WTC11 (cell line): ENCODE measurements at regions not wholly inside any gene's neighbourhood (a gene's known extent, or its start where the extent isn't known, plus 50 kb on each side); places are given as distances from the start of the nearest gene placed in this dataset.

Experiments
- ATAC-seq: fragments of 200-7000 bp; cut with Tn5 transposase; 2 replicates; pipeline ENCODE4 v1.10.0; 2021; ENCODE audit warnings: mild to moderate bottlenecking, moderate library complexity
- CTCF ChIA-PET: fragments of 300-600 bp; sonication (Branson Sonifier 250); formaldehyde crosslinking; loops from one replicate; lab custom pipeline; 2021; ENCODE audit warnings: antibody characterized with exemption; lab: Charles Lee
- POLR2A ChIA-PET: fragments of 350-600 bp; sonication (Branson Sonifier 250); formaldehyde crosslinking; loops from one replicate; lab custom pipeline; 2021; ENCODE audit warnings: antibody characterized with exemption; lab: Charles Lee
- DNase-seq: peaks from one replicate; pipeline ENCODE4 v3.0.0; 2021; ENCODE audit warnings: low spot score
- H3K27ac Mint-ChIP-seq: 2 replicates; pipeline ENCODE4 v1.8.0; 2021; ENCODE audit warnings: mixed read lengths
- H3K27me3 Mint-ChIP-seq: 2 replicates; pipeline ENCODE4 v1.8.0; 2021; ENCODE audit warnings: low read depth, mild to moderate bottlenecking, moderate library complexity, mixed read lengths
- H3K36me3 Mint-ChIP-seq: 2 replicates; pipeline ENCODE4 v1.8.0; 2021; ENCODE audit warnings: mixed read lengths
- H3K4me1 Mint-ChIP-seq: 2 replicates; pipeline ENCODE4 v1.8.0; 2022; ENCODE audit warnings: mixed read lengths
- H3K4me3 Mint-ChIP-seq: 2 replicates; pipeline ENCODE4 v1.8.0; 2021; ENCODE audit warnings: mild to moderate bottlenecking, moderate library complexity, mixed read lengths
- H3K9me3 Mint-ChIP-seq: 2 replicates; pipeline ENCODE4 v1.8.0; 2021; ENCODE audit warnings: mixed read lengths
- FOXJ3 ChIP-seq: sonication (generic); formaldehyde crosslinking; IDR thresholded peaks from 2 replicates; pipeline ENCODE4 v1.9.0; 2021; ENCODE audit warnings: missing genetic modification reagents, mild to moderate bottlenecking, borderline replicate concordance
- JAZF1 ChIP-seq: fragments of 250-450 bp; sonication (Bioruptor Pico); IDR thresholded peaks from 2 replicates; pipeline ENCODE4 v1.9.0; 2021; ENCODE audit warnings: moderate library complexity, mild to moderate bottlenecking, inconsistent platforms
- JUN ChIP-seq: sonication (generic); formaldehyde crosslinking; IDR thresholded peaks from 2 replicates; pipeline ENCODE4 v1.8.0; 2023; ENCODE audit warnings: mild to moderate bottlenecking, missing genetic modification reagents
- NR3C1 ChIP-seq: sonication (generic); formaldehyde crosslinking; conservative IDR thresholded peaks from 2 replicates; pipeline ENCODE4 v1.8.1; 2023; ENCODE audit warnings: low read depth, mild to moderate bottlenecking, missing genetic modification reagents
- SMAD4 ChIP-seq: sonication (generic); formaldehyde crosslinking; IDR thresholded peaks from 2 replicates; pipeline ENCODE4 v1.8.0; 2022; ENCODE audit warnings: mild to moderate bottlenecking, missing genetic modification reagents
- SOX15 ChIP-seq: fragments of 250-450 bp; sonication (Bioruptor Pico); IDR thresholded peaks from 2 replicates; pipeline ENCODE4 v1.9.0; 2021; ENCODE audit warnings: mild to moderate bottlenecking
- TEAD1 ChIP-seq: sonication (generic); formaldehyde crosslinking; IDR thresholded peaks from 2 replicates; pipeline ENCODE4 v1.8.0; 2022; ENCODE audit warnings: mild to moderate bottlenecking, missing genetic modification reagents
- TP53 ChIP-seq: sonication (generic); formaldehyde crosslinking; IDR thresholded peaks from 2 replicates; pipeline ENCODE4 v1.8.1; 2023; ENCODE audit warnings: mild to moderate bottlenecking, missing genetic modification reagents
- ZNF317 ChIP-seq: sonication (generic); formaldehyde crosslinking; IDR thresholded peaks from 2 replicates; pipeline ENCODE4 v1.8.1; 2023; ENCODE audit warnings: low read depth, mild to moderate bottlenecking, moderate library complexity, missing genetic modification reagents, borderline replicate concordance
- ZNF396 ChIP-seq: fragments of 250-450 bp; sonication (Bioruptor Pico); IDR thresholded peaks from 2 replicates; pipeline ENCODE4 v1.8.0; 2021; ENCODE audit warnings: mild to moderate bottlenecking, moderate library complexity, borderline replicate concordance
- TF ChIP-seq, protein P1 (sequence below): sonication (generic); formaldehyde crosslinking; IDR thresholded peaks from 2 replicates; pipeline ENCODE4 v1.8.0; 2022; ENCODE audit warnings: mild to moderate bottlenecking, missing genetic modification reagents
- TF ChIP-seq, protein P2 (sequence below): sonication (generic); formaldehyde crosslinking; IDR thresholded peaks from 2 replicates; pipeline ENCODE4 v1.8.0; 2022; ENCODE audit warnings: mild to moderate bottlenecking, missing genetic modification reagents
- TF ChIP-seq, protein P3 (sequence below): fragments of 200-600 bp; IDR thresholded peaks from 2 replicates; pipeline ENCODE4 v1.8.0; 2022; ENCODE audit warnings: antibody characterized with exemption
- TF ChIP-seq, protein P4 (sequence below): sonication (generic); formaldehyde crosslinking; conservative IDR thresholded peaks from 2 replicates; pipeline ENCODE4 v1.8.1; 2023; ENCODE audit warnings: mild to moderate bottlenecking, low read depth, missing genetic modification reagents, moderate library complexity
- TF ChIP-seq, protein P5 (sequence below): fragments of 250-450 bp; sonication (Bioruptor Pico); IDR thresholded peaks from 2 replicates; pipeline ENCODE4 v1.9.0; 2021; ENCODE audit warnings: mild to moderate bottlenecking, borderline replicate concordance
- TF ChIP-seq, protein P6 (sequence below): sonication (generic); formaldehyde crosslinking; IDR thresholded peaks from 2 replicates; pipeline ENCODE4 v1.8.1; 2023; ENCODE audit warnings: mild to moderate bottlenecking, missing genetic modification reagents, moderate library complexity
- TF ChIP-seq, protein P7 (sequence below): sonication (generic); formaldehyde crosslinking; IDR thresholded peaks from 2 replicates; pipeline ENCODE4 v1.8.1; 2023; ENCODE audit warnings: mild to moderate bottlenecking, missing genetic modification reagents
- TF ChIP-seq, protein P8 (sequence below): sonication (generic); formaldehyde crosslinking; IDR thresholded peaks from 2 replicates; pipeline ENCODE4 v1.8.0; 2023; ENCODE audit warnings: missing genetic modification reagents
- TF ChIP-seq, protein P9 (sequence below): fragments of 250-450 bp; sonication (Bioruptor Pico); IDR thresholded peaks from 2 replicates; pipeline ENCODE4 v1.9.0; 2021; ENCODE audit warnings: moderate library complexity, mild to moderate bottlenecking, inconsistent platforms, borderline replicate concordance

DNA sequence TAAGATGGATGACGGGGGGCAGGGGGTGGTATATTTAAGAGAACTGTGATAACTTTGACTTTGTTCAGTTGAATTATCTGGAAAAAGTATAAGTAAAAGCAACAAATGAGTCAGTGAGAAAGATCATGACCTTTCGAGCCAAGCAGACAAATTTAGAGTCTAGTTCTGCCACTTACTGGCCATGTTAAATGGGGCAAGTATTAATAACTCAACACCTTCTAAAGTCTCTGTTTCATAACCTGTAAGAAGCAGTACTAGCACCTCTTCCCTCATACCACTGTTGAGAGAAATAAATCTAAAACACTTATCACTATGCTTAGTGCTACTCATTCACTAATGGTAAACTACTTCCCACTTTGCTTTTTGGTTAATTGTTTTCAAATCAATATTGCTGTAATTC, 604.4 kb upstream of the LRRN3 start:
- ATAC-seq (no peak), DNase-seq (no peak)
- TF ChIP-seq, protein P1, sequence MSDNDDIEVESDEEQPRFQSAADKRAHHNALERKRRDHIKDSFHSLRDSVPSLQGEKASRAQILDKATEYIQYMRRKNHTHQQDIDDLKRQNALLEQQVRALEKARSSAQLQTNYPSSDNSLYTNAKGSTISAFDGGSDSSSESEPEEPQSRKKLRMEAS (CRISPR knock-in tag), result no peak
- TF ChIP-seq SMAD4 (CRISPR knock-in tag) (no peak), TP53 (CRISPR knock-in tag) (no peak), JUN (CRISPR knock-in tag) (no peak), ZNF317 (CRISPR knock-in tag) (no peak), NR3C1 (CRISPR knock-in tag) (no peak), TEAD1 (CRISPR knock-in tag) (no peak), JAZF1 (CRISPR knock-in tag) (no peak), ZNF396 (CRISPR knock-in tag) (no peak), FOXJ3 (CRISPR knock-in tag) (no peak), SOX15 (CRISPR knock-in tag) (no peak)
- TF ChIP-seq, protein P2, sequence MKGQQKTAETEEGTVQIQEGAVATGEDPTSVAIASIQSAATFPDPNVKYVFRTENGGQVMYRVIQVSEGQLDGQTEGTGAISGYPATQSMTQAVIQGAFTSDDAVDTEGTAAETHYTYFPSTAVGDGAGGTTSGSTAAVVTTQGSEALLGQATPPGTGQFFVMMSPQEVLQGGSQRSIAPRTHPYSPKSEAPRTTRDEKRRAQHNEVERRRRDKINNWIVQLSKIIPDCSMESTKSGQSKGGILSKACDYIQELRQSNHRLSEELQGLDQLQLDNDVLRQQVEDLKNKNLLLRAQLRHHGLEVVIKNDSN (CRISPR knock-in tag), result no peak
- TF ChIP-seq, protein P3, sequence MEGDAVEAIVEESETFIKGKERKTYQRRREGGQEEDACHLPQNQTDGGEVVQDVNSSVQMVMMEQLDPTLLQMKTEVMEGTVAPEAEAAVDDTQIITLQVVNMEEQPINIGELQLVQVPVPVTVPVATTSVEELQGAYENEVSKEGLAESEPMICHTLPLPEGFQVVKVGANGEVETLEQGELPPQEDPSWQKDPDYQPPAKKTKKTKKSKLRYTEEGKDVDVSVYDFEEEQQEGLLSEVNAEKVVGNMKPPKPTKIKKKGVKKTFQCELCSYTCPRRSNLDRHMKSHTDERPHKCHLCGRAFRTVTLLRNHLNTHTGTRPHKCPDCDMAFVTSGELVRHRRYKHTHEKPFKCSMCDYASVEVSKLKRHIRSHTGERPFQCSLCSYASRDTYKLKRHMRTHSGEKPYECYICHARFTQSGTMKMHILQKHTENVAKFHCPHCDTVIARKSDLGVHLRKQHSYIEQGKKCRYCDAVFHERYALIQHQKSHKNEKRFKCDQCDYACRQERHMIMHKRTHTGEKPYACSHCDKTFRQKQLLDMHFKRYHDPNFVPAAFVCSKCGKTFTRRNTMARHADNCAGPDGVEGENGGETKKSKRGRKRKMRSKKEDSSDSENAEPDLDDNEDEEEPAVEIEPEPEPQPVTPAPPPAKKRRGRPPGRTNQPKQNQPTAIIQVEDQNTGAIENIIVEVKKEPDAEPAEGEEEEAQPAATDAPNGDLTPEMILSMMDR, result no peak
- TF ChIP-seq, protein P4, sequence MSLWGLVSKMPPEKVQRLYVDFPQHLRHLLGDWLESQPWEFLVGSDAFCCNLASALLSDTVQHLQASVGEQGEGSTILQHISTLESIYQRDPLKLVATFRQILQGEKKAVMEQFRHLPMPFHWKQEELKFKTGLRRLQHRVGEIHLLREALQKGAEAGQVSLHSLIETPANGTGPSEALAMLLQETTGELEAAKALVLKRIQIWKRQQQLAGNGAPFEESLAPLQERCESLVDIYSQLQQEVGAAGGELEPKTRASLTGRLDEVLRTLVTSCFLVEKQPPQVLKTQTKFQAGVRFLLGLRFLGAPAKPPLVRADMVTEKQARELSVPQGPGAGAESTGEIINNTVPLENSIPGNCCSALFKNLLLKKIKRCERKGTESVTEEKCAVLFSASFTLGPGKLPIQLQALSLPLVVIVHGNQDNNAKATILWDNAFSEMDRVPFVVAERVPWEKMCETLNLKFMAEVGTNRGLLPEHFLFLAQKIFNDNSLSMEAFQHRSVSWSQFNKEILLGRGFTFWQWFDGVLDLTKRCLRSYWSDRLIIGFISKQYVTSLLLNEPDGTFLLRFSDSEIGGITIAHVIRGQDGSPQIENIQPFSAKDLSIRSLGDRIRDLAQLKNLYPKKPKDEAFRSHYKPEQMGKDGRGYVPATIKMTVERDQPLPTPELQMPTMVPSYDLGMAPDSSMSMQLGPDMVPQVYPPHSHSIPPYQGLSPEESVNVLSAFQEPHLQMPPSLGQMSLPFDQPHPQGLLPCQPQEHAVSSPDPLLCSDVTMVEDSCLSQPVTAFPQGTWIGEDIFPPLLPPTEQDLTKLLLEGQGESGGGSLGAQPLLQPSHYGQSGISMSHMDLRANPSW (CRISPR knock-in tag), result no peak
- TF ChIP-seq, protein P5, sequence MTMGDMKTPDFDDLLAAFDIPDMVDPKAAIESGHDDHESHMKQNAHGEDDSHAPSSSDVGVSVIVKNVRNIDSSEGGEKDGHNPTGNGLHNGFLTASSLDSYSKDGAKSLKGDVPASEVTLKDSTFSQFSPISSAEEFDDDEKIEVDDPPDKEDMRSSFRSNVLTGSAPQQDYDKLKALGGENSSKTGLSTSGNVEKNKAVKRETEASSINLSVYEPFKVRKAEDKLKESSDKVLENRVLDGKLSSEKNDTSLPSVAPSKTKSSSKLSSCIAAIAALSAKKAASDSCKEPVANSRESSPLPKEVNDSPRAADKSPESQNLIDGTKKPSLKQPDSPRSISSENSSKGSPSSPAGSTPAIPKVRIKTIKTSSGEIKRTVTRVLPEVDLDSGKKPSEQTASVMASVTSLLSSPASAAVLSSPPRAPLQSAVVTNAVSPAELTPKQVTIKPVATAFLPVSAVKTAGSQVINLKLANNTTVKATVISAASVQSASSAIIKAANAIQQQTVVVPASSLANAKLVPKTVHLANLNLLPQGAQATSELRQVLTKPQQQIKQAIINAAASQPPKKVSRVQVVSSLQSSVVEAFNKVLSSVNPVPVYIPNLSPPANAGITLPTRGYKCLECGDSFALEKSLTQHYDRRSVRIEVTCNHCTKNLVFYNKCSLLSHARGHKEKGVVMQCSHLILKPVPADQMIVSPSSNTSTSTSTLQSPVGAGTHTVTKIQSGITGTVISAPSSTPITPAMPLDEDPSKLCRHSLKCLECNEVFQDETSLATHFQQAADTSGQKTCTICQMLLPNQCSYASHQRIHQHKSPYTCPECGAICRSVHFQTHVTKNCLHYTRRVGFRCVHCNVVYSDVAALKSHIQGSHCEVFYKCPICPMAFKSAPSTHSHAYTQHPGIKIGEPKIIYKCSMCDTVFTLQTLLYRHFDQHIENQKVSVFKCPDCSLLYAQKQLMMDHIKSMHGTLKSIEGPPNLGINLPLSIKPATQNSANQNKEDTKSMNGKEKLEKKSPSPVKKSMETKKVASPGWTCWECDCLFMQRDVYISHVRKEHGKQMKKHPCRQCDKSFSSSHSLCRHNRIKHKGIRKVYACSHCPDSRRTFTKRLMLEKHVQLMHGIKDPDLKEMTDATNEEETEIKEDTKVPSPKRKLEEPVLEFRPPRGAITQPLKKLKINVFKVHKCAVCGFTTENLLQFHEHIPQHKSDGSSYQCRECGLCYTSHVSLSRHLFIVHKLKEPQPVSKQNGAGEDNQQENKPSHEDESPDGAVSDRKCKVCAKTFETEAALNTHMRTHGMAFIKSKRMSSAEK (CRISPR knock-in tag), result no peak
- TF ChIP-seq, protein P6, sequence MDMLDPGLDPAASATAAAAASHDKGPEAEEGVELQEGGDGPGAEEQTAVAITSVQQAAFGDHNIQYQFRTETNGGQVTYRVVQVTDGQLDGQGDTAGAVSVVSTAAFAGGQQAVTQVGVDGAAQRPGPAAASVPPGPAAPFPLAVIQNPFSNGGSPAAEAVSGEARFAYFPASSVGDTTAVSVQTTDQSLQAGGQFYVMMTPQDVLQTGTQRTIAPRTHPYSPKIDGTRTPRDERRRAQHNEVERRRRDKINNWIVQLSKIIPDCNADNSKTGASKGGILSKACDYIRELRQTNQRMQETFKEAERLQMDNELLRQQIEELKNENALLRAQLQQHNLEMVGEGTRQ (CRISPR knock-in tag), result no peak
- TF ChIP-seq, protein P7, sequence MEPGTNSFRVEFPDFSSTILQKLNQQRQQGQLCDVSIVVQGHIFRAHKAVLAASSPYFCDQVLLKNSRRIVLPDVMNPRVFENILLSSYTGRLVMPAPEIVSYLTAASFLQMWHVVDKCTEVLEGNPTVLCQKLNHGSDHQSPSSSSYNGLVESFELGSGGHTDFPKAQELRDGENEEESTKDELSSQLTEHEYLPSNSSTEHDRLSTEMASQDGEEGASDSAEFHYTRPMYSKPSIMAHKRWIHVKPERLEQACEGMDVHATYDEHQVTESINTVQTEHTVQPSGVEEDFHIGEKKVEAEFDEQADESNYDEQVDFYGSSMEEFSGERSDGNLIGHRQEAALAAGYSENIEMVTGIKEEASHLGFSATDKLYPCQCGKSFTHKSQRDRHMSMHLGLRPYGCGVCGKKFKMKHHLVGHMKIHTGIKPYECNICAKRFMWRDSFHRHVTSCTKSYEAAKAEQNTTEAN (CRISPR knock-in tag), result no peak
- TF ChIP-seq, protein P8, sequence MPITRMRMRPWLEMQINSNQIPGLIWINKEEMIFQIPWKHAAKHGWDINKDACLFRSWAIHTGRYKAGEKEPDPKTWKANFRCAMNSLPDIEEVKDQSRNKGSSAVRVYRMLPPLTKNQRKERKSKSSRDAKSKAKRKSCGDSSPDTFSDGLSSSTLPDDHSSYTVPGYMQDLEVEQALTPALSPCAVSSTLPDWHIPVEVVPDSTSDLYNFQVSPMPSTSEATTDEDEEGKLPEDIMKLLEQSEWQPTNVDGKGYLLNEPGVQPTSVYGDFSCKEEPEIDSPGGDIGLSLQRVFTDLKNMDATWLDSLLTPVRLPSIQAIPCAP (CRISPR knock-in tag), result no peak
- TF ChIP-seq, protein P9, sequence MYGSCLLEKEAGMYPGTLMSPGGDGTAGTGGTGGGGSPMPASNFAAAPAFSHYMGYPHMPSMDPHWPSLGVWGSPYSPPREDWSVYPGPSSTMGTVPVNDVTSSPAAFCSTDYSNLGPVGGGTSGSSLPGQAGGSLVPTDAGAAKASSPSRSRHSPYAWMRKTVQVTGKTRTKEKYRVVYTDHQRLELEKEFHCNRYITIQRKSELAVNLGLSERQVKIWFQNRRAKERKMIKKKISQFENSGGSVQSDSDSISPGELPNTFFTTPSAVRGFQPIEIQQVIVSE (CRISPR knock-in tag), result no peak
- Mint-ChIP-seq H3K27me3 (no peaks in the 10 kb centered on the region), H3K4me3 (no peak overlapping the region), H3K27ac (no peak overlapping the region), H3K4me1 (no peaks in the 10 kb centered on the region), H3K36me3 (peaks cover 12% of the 10 kb centered on the region), H3K9me3 (peaks cover 19% of the 10 kb centered on the region)
- CTCF ChIA-PET, result no interaction called here
- POLR2A ChIA-PET, result no interaction called here
